GM23248 (cell line): ENCODE measurements at regions not wholly inside any gene's neighbourhood (a gene's known extent, or its start where the extent isn't known, plus 50 kb on each side); places are given as distances from the start of the nearest gene placed in this dataset.

Experiments used
- DNase-seq: peaks from one replicate; pipeline ENCODE4 v3.0.0-alpha.2; 2015
- H2AFZ ChIP-seq: fragments of 200-600 bp; sonication (generic); 2 replicates; pipeline ENCODE4 v1.6.1; 2016; ENCODE audit warnings: antibody characterized with exemption
- H3F3A ChIP-seq: fragments of 200-600 bp; sonication (generic); 2 replicates; pipeline ENCODE4 v1.6.1; 2016; ENCODE audit warnings: mild to moderate bottlenecking, antibody characterized with exemption, mixed run types; ENCODE audit not compliant: insufficient read depth
- H3K27ac ChIP-seq: fragments of 200-600 bp; sonication (generic); 2 replicates; pipeline ENCODE4 v1.5.1; 2016; ENCODE audit warnings: mild to moderate bottlenecking
- H3K27me3 ChIP-seq: fragments of 200-600 bp; sonication (generic); replicated peaks from 2 replicates; pipeline ENCODE4 v1.6.1; 2016; ENCODE audit warnings: mild to moderate bottlenecking; ENCODE audit not compliant: insufficient read depth
- H3K36me3 ChIP-seq: fragments of 200-600 bp; sonication (generic); 2 replicates; pipeline ENCODE4 v1.6.1; 2016; ENCODE audit warnings: low read depth, mild to moderate bottlenecking
- H3K4me1 ChIP-seq: fragments of 200-600 bp; sonication (generic); 2 replicates; pipeline ENCODE4 v1.6.1; 2016; ENCODE audit warnings: mild to moderate bottlenecking; ENCODE audit not compliant: insufficient read depth
- H3K4me2 ChIP-seq: fragments of 200-600 bp; sonication (generic); one replicate; pipeline ENCODE4 v1.6.1; 2016; ENCODE audit warnings: mild to moderate bottlenecking; ENCODE audit not compliant: unreplicated experiment
- H3K4me3 ChIP-seq: fragments of 200-600 bp; sonication (generic); 2 replicates; pipeline ENCODE4 v1.5.1; 2016; ENCODE audit warnings: mild to moderate bottlenecking
- H3K79me2 ChIP-seq: fragments of 200-600 bp; sonication (generic); 2 replicates; pipeline ENCODE4 v1.6.1; 2016; ENCODE audit warnings: mild to moderate bottlenecking; ENCODE audit not compliant: insufficient read depth
- H3K9ac ChIP-seq: fragments of 200-600 bp; sonication (generic); 2 replicates; pipeline ENCODE4 v1.6.1; 2016; ENCODE audit warnings: mild to moderate bottlenecking
- H3K9me2 ChIP-seq: fragments of 200-600 bp; sonication (generic); 2 replicates; pipeline ENCODE4 v1.6.1; 2016; ENCODE audit warnings: mixed run types, mild to moderate bottlenecking, moderate library complexity; ENCODE audit not compliant: insufficient read depth
- H3K9me3 ChIP-seq: fragments of 200-600 bp; sonication (generic); one replicate; pipeline ENCODE4 v1.6.1; 2017; ENCODE audit warnings: low read depth
- H4K20me1 ChIP-seq: fragments of 200-600 bp; sonication (generic); 2 replicates; pipeline ENCODE4 v1.6.0; 2016; ENCODE audit not compliant: insufficient read depth
- EZH2 ChIP-seq: fragments of 200-600 bp; sonication (generic); IDR thresholded peaks from 2 replicates; pipeline ENCODE4 v1.6.1; 2018; ENCODE audit warnings: antibody characterized with exemption, mild to moderate bottlenecking; ENCODE audit not compliant: insufficient read depth, poor library complexity, severe bottlenecking
- EZH2phosphoT487 ChIP-seq: fragments of 200-600 bp; sonication (generic); IDR thresholded peaks from 2 replicates; pipeline ENCODE4 v1.6.1; 2018; ENCODE audit warnings: antibody characterized with exemption, moderate library complexity, mild to moderate bottlenecking, low read depth; ENCODE audit not compliant: insufficient read depth
- whole genome bisulfite sequencing, 2 experiments: methylation state at CpG; one replicate each; pipeline ENCODE4 v1.1.6; 2015 to 2017; ENCODE audit warnings: low lambda C conversion rate in 2 of 2, low coverage in 1 of 2; ENCODE audit errors: missing lambda C conversion rate in 2 of 2; 5-methylcytosine and 5-hydroxymethylcytosine counted together
- in situ Hi-C: fragments of 300-500 bp; cut with MboI; formaldehyde crosslinking; loops from 2 replicates; pipeline ENCODE4 v1.15.0; 2020

DNA sequence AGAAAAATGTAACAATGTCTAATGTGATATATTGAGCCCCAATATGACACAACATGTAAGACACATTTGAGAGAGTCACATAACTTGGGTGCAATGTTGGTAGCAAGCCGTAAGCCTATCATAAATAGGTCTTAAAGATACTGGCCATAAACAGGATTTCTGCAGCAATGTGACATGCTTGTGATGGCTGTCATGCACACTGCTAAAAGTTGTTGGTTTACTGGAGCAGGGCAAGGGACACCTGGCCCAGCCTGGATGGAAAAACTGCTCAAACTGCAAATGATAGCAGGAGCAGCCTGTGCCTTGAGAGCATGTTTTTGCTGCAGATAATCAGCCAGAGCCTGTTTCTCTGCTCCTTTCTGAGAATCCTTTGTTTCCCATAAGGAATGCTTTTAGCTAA is 136.7 kb upstream of the ZNF91 start:
- TF ChIP-seq EZH2phosphoT487 = no peak
- no peak for TF ChIP-seq EZH2
- Histone ChIP-seq H2AFZ (no peak overlapping the region), H3K9ac (no peak overlapping the region), H3K79me2 (no peaks in the 10 kb centered on the region), H3K9me3 (no peaks in the 10 kb centered on the region), H4K20me1 (no peaks in the 10 kb centered on the region), H3K36me3 (no peaks in the 10 kb centered on the region), H3K4me1 (no peaks in the 10 kb centered on the region), H3K4me3 (no peak overlapping the region), H3F3A (no peaks in the 10 kb centered on the region), H3K9me2 (no peaks in the 10 kb centered on the region), H3K4me2 (no peak overlapping the region), H3K27me3 (no peaks in the 10 kb centered on the region), H3K27ac (no peak overlapping the region)
- DNase-seq = no peak
- WGBS, 2 experiments = 38 to 48% methylated on average over 1 of the region's 1 CpG
- in situ Hi-C loops = no loop called here

- H3K4me2 ChIP-seq = no peak overlapping the region
- H3K4me1 ChIP-seq = no peaks in the 10 kb centered on the region
- in situ Hi-C loops = no loop called here
- no peak overlapping the region for H2AFZ ChIP-seq
- no peak overlapping the region for H3K4me3 ChIP-seq
- no peak overlapping the region for H3K27ac ChIP-seq
- no peaks in the 10 kb centered on the region for H4K20me1 ChIP-seq
- TF ChIP-seq EZH2 (no peak), EZH2phosphoT487 (no peak)
- no peaks in the 10 kb centered on the region for H3K79me2 ChIP-seq
- no peaks in the 10 kb centered on the region for H3K27me3 ChIP-seq
- H3F3A ChIP-seq = no peaks in the 10 kb centered on the region
- no peaks in the 10 kb centered on the region for H3K9me2 ChIP-seq
- H3K36me3 ChIP-seq = no peaks in the 10 kb centered on the region
- no peaks in the 10 kb centered on the region for H3K9me3 ChIP-seq
- H3K9ac ChIP-seq = no peak overlapping the region
- 2 to 7% methylated on average over 2 of the region's 2 CpGs for WGBS, 2 experiments
- DNase-seq = no peak
Measured at GRCh38 chr19:23531231-23531790, 136.0 kb upstream of the ZNF91 start.

GRCh38 chr19:23528376-23528775 is 133.1 kb upstream of the ZNF91 start:
- Histone ChIP-seq H4K20me1 (no peaks in the 10 kb centered on the region), H3K9me2 (no peaks in the 10 kb centered on the region), H3K27ac (no peak overlapping the region), H3K9me3 (no peaks in the 10 kb centered on the region), H3K4me1 (no peaks in the 10 kb centered on the region), H3K4me2 (no peak overlapping the region), H3K27me3 (no peaks in the 10 kb centered on the region), H3F3A (no peaks in the 10 kb centered on the region), H3K9ac (no peak overlapping the region), H3K36me3 (no peaks in the 10 kb centered on the region), H2AFZ (no peak overlapping the region), H3K79me2 (no peaks in the 10 kb centered on the region), H3K4me3 (no peak overlapping the region)
- no peak for TF ChIP-seq EZH2phosphoT487
- TF ChIP-seq EZH2 = no peak
- no peak for DNase-seq
- in situ Hi-C loops = no loop called here

- no peaks in the 10 kb centered on the region for H3K9me2 ChIP-seq
- H3K4me3 ChIP-seq = no peak overlapping the region
- WGBS, 2 experiments = 4 to 8% methylated on average over 2 of the region's 2 CpGs
- H4K20me1 ChIP-seq = no peaks in the 10 kb centered on the region
- no peaks in the 10 kb centered on the region for H3K4me1 ChIP-seq
- TF ChIP-seq EZH2 (no peak), EZH2phosphoT487 (no peak)
- no peaks in the 10 kb centered on the region for H3K9me3 ChIP-seq
- DNase-seq = no peak
- H3K27me3 ChIP-seq = no peaks in the 10 kb centered on the region
- no peak overlapping the region for H3K27ac ChIP-seq
- no peak overlapping the region for H3K4me2 ChIP-seq
- H3F3A ChIP-seq = no peaks in the 10 kb centered on the region
- H3K36me3 ChIP-seq = no peaks in the 10 kb centered on the region
- H3K79me2 ChIP-seq = no peaks in the 10 kb centered on the region
- no peak overlapping the region for H2AFZ ChIP-seq
- H3K9ac ChIP-seq = no peak overlapping the region
- in situ Hi-C loops = no loop called here
Measured at GRCh38 chr19:23527797-23528196, 132.5 kb upstream of the ZNF91 start.

DNA sequence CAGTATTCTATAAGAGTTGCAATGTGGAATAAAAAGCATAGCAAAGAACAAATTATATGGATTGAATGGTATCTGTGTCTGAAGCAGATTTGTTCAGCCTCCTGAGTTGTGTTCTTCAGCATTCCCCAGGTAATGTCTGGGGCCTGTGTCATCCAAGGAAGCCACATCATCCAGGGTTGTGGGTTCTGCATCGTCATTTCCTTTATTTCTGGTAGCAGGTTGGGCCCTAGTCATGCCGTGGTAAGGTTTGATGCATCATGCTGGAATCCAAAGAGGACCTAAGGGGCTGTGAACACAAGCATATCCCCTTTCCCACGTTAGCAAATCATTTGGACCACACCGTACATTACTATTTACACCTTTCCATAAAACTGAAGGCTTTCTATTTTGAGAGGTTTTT is 131.0 kb upstream of the ZNF91 start:
- in situ Hi-C loops = no loop called here
- TF ChIP-seq EZH2 (no peak), EZH2phosphoT487 (no peak)
- no peak overlapping the region for H3K4me2 ChIP-seq

More for the DNA sequence above, 131.0 kb upstream of the ZNF91 start:
- Histone ChIP-seq H3K27me3 (no peaks in the 10 kb centered on the region), H3K4me1 (no peaks in the 10 kb centered on the region), H3K4me3 (no peak overlapping the region), H3K9ac (no peak overlapping the region), H3K9me3 (no peaks in the 10 kb centered on the region), H3K36me3 (no peaks in the 10 kb centered on the region), H3F3A (no peaks in the 10 kb centered on the region), H3K27ac (no peak overlapping the region), H3K9me2 (no peaks in the 10 kb centered on the region), H3K79me2 (no peaks in the 10 kb centered on the region), H2AFZ (no peak overlapping the region), H4K20me1 (no peaks in the 10 kb centered on the region)
- no peak for DNase-seq
- WGBS, 2 experiments = 21 to 25% methylated on average over 4 of the region's 4 CpGs
